Activated CD8-positive, alpha-beta T cell treated with anti-CD3 and anti-CD28 coated beads, Interleukin-2, amount 10 ng/mL, durations not matched to agents 7 days and 5 days (primary cell): ENCODE measurements at regions not wholly inside any gene's neighbourhood (a gene's known extent, or its start where the extent isn't known, plus 50 kb on each side); places are given as distances from the start of the nearest gene placed in this dataset.

ENCODE experiments used
- ATAC-seq: fragments of 150-1000 bp; cut with Tn5 transposase; one replicate; pipeline ENCODE4 v1.10.0; 2021; ENCODE audit warnings: moderate library complexity
- CTCF ChIA-PET: fragments of 350-600 bp; sonication (Branson Sonifier 250); formaldehyde crosslinking; loops from one replicate; lab custom pipeline; 2021; ENCODE audit warnings: antibody characterized with exemption; lab: Charles Lee
- POLR2A ChIA-PET: fragments of 350-600 bp; sonication (Branson Sonifier 250); formaldehyde crosslinking; loops from one replicate; lab custom pipeline; 2021; ENCODE audit warnings: antibody characterized with exemption; lab: Charles Lee
- DNase-seq: peaks from one replicate; pipeline ENCODE4 v3.0.0-alpha.2; 2020
- H3K27ac Mint-ChIP-seq: one replicate; pipeline ENCODE4 v1.8.0; 2021; ENCODE audit warnings: mild to moderate bottlenecking, mixed read lengths
- H3K27me3 Mint-ChIP-seq: one replicate; pipeline ENCODE4 v1.8.0; 2021; ENCODE audit warnings: low read depth, mixed read lengths
- H3K36me3 Mint-ChIP-seq: one replicate; pipeline ENCODE4 v1.8.0; 2021; ENCODE audit warnings: low read depth, mixed read lengths
- H3K4me1 Mint-ChIP-seq: one replicate; pipeline ENCODE4 v1.8.0; 2021; ENCODE audit warnings: low read depth, mixed read lengths
- H3K4me3 Mint-ChIP-seq: one replicate; pipeline ENCODE4 v1.8.0; 2021; ENCODE audit warnings: mild to moderate bottlenecking, mixed read lengths
- H3K9me3 Mint-ChIP-seq: one replicate; pipeline ENCODE4 v1.8.0; 2022; ENCODE audit warnings: mixed read lengths; ENCODE audit not compliant: insufficient read depth

DNA sequence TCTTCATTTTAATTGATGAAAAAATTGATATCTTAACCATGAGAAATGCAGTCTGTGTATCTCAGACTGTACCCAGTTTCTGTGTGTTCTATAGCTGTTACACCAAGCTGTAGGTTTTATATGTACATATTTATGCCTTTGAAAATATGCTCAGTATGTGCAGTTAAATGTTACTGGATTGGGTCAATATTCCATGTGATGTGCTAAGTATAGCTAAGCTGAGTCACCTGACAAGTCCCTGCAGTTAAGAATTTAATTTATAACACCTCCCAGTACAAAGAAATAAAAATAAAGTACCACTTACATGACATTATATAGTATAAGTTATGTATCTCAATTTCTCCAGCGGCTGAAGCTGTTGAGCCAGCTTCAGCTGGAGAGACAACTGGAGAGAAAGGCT is 984.0 kb downstream of the GALC start:
- Mint-ChIP-seq H3K27ac (no peak overlapping the region), H3K27me3 (no peaks in the 10 kb centered on the region), H3K36me3 (no peaks in the 10 kb centered on the region), H3K9me3 (no peaks in the 10 kb centered on the region), H3K4me1 (no peaks in the 10 kb centered on the region), H3K4me3 (no peak overlapping the region)
- no peak for DNase-seq
- ChIA-PET CTCF (no interaction called here), POLR2A (no interaction called here)
- no peak for ATAC-seq

DNA sequence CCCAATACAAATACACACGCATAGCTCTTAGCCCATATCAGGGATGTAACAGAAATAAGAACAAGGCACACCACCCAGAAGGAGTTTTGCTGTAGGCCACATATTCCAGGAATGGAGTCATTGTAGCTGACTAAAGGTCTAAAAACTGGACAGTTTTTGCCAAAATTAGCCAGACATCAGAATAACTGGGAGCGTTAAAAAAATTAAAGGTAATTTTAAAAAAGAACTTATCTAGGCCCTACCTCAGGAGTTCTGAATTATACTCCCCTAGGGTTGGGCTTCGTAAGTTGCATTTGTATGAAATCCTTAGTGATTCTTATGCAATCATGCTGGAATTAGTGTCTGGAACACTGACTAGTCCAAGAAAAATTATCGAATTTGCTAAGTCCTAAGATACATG is 987.7 kb downstream of the GALC start:
- Mint-ChIP-seq H3K4me3 (no peak overlapping the region), H3K9me3 (no peaks in the 10 kb centered on the region), H3K27ac (no peak overlapping the region), H3K27me3 (no peaks in the 10 kb centered on the region), H3K36me3 (no peaks in the 10 kb centered on the region), H3K4me1 (no peaks in the 10 kb centered on the region)
- ChIA-PET POLR2A (no interaction called here), CTCF (no interaction called here)
- DNase-seq: no peak
- no peak for ATAC-seq

DNA sequence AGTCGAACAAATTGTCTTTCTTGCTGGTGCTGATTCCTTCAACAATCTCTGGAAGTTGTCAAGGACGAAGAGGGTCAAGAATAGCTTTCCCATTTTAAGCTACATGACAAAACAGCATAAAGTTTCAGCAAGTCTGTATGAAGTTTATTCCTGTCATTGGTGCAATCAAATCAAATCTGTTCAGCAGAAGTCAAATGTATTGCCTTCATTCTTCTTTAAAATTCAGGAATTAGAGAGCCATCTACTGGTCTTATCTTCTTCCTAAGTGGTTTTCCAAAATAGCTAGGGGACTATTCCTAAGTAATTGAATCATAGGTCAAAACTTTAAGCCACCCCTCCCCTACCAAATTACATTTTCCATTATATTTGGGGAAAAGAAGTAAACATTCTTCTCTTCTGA is 990.2 kb downstream of the GALC start:
- no peaks in the 10 kb centered on the region for H3K27me3 Mint-ChIP-seq
- H3K36me3 Mint-ChIP-seq: no peaks in the 10 kb centered on the region
- ATAC-seq: no peak
- no peaks in the 10 kb centered on the region for H3K4me1 Mint-ChIP-seq
- DNase-seq: no peak
- H3K4me3 Mint-ChIP-seq: no peak overlapping the region
- no peak overlapping the region for H3K27ac Mint-ChIP-seq
- POLR2A ChIA-PET: no interaction called here
- CTCF ChIA-PET: no interaction called here
- H3K9me3 Mint-ChIP-seq: no peaks in the 10 kb centered on the region

DNA sequence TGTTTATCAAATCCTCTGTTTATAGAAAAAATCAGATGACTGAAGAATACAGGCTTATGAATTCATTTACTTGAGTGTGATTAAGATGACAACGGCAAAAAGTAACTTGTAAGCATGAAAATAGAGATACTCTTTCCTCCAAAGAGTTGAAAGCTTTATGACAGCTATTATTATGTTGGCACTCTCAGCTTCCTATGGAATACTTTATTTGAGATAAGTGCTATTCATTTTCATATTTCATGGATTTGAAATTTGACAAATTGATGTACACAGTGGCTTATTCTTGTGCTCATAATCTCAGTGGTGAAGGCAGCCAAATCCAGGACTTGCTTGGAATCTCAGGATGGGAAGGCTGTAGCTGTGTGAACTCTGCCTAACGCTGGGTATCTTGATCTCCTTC is 991.6 kb downstream of the GALC start:
- POLR2A ChIA-PET: no interaction called here
- Mint-ChIP-seq H3K4me3 (no peak overlapping the region), H3K36me3 (no peaks in the 10 kb centered on the region), H3K27ac (no peak overlapping the region), H3K4me1 (no peaks in the 10 kb centered on the region), H3K9me3 (no peaks in the 10 kb centered on the region), H3K27me3 (no peaks in the 10 kb centered on the region)
- CTCF ChIA-PET: no interaction called here
- DNase-seq (no peak), ATAC-seq (no peak)

DNA sequence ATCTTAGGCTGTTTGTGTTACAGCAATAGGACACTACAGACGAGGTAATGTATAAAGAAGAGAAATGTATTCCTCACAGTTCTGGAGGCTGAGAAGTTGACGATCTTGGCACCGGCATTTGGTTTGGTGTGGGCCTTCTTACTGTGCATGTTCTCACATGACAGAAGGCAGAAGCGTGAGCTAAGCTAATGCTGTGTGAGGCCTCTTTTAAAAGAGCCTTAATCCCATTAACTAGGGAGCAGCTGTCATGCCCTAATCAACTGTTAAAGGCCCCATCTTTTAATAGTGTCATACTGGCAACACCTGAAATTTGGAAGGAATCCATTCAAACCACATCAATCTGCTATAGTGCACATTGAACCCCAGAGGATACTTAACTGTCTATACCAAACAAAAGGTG is 992.9 kb downstream of the GALC start:
- no peak overlapping the region for H3K4me3 Mint-ChIP-seq
- no peak for DNase-seq
- no peaks in the 10 kb centered on the region for H3K9me3 Mint-ChIP-seq
- CTCF ChIA-PET: no interaction called here
- H3K27me3 Mint-ChIP-seq: no peaks in the 10 kb centered on the region
- H3K27ac Mint-ChIP-seq: no peak overlapping the region
- no peaks in the 10 kb centered on the region for H3K36me3 Mint-ChIP-seq
- H3K4me1 Mint-ChIP-seq: no peaks in the 10 kb centered on the region
- POLR2A ChIA-PET: no interaction called here
- ATAC-seq: no peak

- POLR2A ChIA-PET: no interaction called here
- no peak for DNase-seq
Observed at GRCh38 chr14:86999036-86999435, 993.9 kb downstream of the GALC start.

GRCh38 chr14:86997271-86997670 is 995.7 kb downstream of the GALC start:
- ATAC-seq: no peak
- Mint-ChIP-seq H3K36me3 (no peaks in the 10 kb centered on the region), H3K4me1 (no peaks in the 10 kb centered on the region), H3K4me3 (no peak overlapping the region), H3K27me3 (no peaks in the 10 kb centered on the region), H3K27ac (no peak overlapping the region), H3K9me3 (no peaks in the 10 kb centered on the region)
- POLR2A ChIA-PET: no interaction called here
- no peak for DNase-seq
- CTCF ChIA-PET: no interaction called here

More at GRCh38 chr14:86999036-86999435, 993.9 kb downstream of the GALC start:
- CTCF ChIA-PET: no interaction called here
- Mint-ChIP-seq H3K4me3 (no peak overlapping the region), H3K27me3 (no peaks in the 10 kb centered on the region), H3K36me3 (no peaks in the 10 kb centered on the region), H3K4me1 (no peaks in the 10 kb centered on the region), H3K27ac (no peak overlapping the region), H3K9me3 (no peaks in the 10 kb centered on the region)
- ATAC-seq: no peak

DNA sequence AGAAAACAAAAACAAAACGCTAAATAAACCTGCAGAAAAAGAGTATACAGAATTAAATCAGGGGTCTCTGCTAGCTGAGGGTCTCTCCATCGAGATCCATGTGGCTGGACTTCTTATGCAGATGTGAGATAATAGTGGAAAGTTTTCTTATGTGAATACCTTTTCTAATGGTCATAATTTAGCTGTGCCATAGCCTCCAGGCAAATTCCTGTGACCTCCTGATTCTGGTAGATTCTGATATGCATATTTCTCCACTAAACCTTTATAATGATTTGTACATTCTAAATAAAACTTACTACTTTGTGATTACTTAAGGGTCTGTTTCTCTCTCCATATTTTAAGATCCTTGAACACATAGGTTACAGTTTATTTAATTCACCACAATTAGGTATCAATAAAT is 1002.6 kb downstream of the GALC start:
- Mint-ChIP-seq H3K9me3 (peaks cover 5% of the 10 kb centered on the region), H3K27ac (no peak overlapping the region), H3K4me1 (no peaks in the 10 kb centered on the region), H3K27me3 (no peaks in the 10 kb centered on the region), H3K36me3 (no peaks in the 10 kb centered on the region), H3K4me3 (no peak overlapping the region)
- no peak for DNase-seq
- POLR2A ChIA-PET: no interaction called here
- CTCF ChIA-PET: no interaction called here
- ATAC-seq: no peak

DNA sequence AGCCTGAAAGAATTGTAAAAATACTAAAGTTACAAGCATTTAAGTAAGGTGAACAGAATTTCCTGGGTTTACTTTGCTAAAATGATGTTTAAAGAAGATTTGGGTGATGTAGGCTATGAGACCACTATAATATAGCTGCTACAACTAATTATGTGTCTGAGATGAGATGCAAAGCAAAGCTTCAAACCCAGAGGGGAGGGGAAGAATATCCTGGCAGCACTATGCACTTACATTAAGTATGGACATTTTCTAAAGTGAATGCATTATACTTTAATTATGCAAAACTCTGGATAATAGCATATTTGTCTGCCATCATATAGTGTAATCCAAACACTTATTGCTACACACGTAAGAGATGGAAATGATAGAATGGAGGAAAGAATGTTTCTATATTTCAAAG is 1003.7 kb downstream of the GALC start:
- ChIA-PET CTCF (no interaction called here), POLR2A (no interaction called here)
- no peak for DNase-seq
- no peak for ATAC-seq
- no peaks in the 10 kb centered on the region for H3K27me3 Mint-ChIP-seq
- H3K4me3 Mint-ChIP-seq: no peak overlapping the region
- H3K9me3 Mint-ChIP-seq: peaks cover 5% of the 10 kb centered on the region
- no peaks in the 10 kb centered on the region for H3K36me3 Mint-ChIP-seq
- H3K4me1 Mint-ChIP-seq: no peaks in the 10 kb centered on the region
- H3K27ac Mint-ChIP-seq: no peak overlapping the region

DNA sequence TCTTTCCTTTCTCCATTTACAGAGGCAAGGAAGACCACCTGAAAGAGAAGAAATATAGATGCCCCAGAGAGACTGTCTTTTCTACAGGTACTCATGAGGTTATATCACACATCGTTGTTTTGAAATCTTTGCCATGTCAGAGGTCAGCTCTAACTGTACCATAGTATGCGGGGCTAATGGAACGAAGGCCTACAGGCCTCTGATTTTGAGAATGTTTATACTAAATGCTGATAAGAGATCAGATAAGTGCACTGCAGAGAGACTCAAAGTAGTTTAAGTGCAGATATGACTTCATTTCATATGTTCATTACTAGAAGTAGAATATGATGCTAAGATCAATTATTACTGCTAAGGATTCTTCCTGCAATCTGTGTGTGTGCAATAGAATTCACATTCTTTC is 1005.0 kb downstream of the GALC start:
- POLR2A ChIA-PET: no interaction called here
- ATAC-seq (no peak), DNase-seq (no peak)
- Mint-ChIP-seq H3K4me3 (no peak overlapping the region), H3K27me3 (no peaks in the 10 kb centered on the region), H3K9me3 (peaks cover 5% of the 10 kb centered on the region), H3K36me3 (no peaks in the 10 kb centered on the region), H3K4me1 (no peaks in the 10 kb centered on the region), H3K27ac (no peak overlapping the region)
- CTCF ChIA-PET: no interaction called here

GRCh38 chr14:86973177-86973576 is 1019.8 kb downstream of the GALC start:
- H3K4me1 Mint-ChIP-seq: no peaks in the 10 kb centered on the region
- no peak overlapping the region for H3K27ac Mint-ChIP-seq
- DNase-seq (no peak), ATAC-seq (no peak)
- peaks cover 19% of the 10 kb centered on the region for H3K9me3 Mint-ChIP-seq
- H3K27me3 Mint-ChIP-seq: no peaks in the 10 kb centered on the region
- H3K4me3 Mint-ChIP-seq: no peak overlapping the region
- POLR2A ChIA-PET: no interaction called here
- H3K36me3 Mint-ChIP-seq: no peaks in the 10 kb centered on the region
- CTCF ChIA-PET: no interaction called here

DNA sequence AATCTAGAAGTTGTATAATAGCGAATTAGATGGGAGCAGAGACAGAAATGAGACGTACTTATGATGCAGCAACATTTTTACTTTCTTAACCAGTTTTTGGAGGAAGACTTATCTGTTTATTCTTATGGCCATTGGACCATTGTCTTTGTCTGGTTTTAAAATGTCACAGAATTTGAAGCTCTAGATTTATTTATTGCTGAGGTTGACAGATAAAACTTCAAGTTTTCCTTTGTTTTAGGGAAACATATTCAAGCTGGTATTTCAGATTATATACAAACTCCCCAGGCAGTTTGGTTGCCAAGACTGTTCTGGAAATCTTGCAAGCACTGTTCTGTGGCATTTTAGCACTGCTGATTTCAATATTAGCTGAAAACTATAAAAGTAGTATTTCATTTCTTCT is 1021.7 kb downstream of the GALC start:
- POLR2A ChIA-PET: no interaction called here
- H3K27ac Mint-ChIP-seq: no peak overlapping the region
- no peak for DNase-seq
- no peaks in the 10 kb centered on the region for H3K4me1 Mint-ChIP-seq
- no peaks in the 10 kb centered on the region for H3K27me3 Mint-ChIP-seq
- no peak overlapping the region for H3K4me3 Mint-ChIP-seq
- peaks cover 21% of the 10 kb centered on the region for H3K9me3 Mint-ChIP-seq
- H3K36me3 Mint-ChIP-seq: no peaks in the 10 kb centered on the region
- CTCF ChIA-PET: no interaction called here
- ATAC-seq: no peak

- ChIA-PET CTCF (no interaction called here), POLR2A (no interaction called here)
- H3K4me3 Mint-ChIP-seq: no peak overlapping the region
- no peaks in the 10 kb centered on the region for H3K9me3 Mint-ChIP-seq
- no peaks in the 10 kb centered on the region for H3K4me1 Mint-ChIP-seq
- no peak for DNase-seq
- H3K36me3 Mint-ChIP-seq: no peaks in the 10 kb centered on the region
- no peaks in the 10 kb centered on the region for H3K27me3 Mint-ChIP-seq
- no peak for ATAC-seq
- H3K27ac Mint-ChIP-seq: no peak overlapping the region
Observed at GRCh38 chr14:86961106-86961716, 1031.8 kb downstream of the GALC start.
